ENCODE measurements at regions not wholly inside any gene's neighbourhood (a gene's known extent, or its start where the extent isn't known, plus 50 kb on each side); places are given as distances from the start of the nearest gene placed in this dataset.
"Not testable (repeated sequence)": the region's sequence is repeated elsewhere in the genome, so short reads cannot be mapped to it uniquely, and the experiment has no call there.

- ATAC-seq (no peak), DNase-seq (ENCODE audit: missing footprints) (no peak)
- intact Hi-C loops (cut with DNase I) = no loop called here
Observed at GRCh38 chr1:187942986-187943385, 1114.2 kb downstream of the PLA2G4A start.

DNA sequence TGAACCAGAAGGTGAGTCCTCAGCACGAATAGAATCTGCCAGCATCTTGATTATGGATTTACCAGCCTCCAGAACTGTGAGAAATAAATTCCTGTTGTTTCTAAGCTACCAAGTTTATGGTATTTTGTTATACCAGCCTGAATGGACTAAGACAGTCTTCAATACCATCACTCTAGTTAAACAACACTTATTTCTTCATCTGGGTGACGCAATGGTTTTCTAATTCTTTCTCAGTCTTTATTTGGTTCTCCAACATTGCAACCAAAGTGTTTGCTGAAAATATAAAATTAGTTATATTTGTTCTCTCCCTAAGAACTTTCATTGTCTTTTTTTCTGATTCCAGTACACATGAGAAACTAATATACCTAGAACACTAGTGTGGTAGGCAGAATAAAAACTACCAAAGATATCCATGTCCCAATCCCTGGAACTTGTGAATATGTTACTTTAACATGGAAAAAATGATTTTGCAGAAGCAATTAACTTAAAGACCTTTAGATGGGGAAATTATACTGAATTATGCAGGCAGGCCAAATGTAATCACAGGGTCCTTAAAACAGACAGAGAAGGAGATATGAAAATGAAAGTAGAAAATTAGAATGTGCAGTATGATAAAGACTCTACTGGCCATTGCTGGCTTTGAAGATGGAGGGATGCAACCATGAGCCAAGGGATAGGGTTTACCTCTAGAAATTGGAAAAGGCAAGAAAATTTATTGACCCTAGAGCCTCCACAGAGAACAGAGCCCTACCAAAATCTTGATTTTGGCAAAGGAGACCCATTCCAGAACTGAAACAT is 1115.1 kb downstream of the PLA2G4A start:
- intact Hi-C loops (cut with DNase I) = no loop called here
- ATAC-seq = no peak

GRCh38 chr1:187946661-187947060 is 1117.9 kb downstream of the PLA2G4A start:
- ATAC-seq; DNase-seq (ENCODE audit: missing footprints); intact Hi-C loops (cut with DNase I): not testable (repeated sequence)

More for the DNA sequence above, 1115.1 kb downstream of the PLA2G4A start:
- DNase-seq (ENCODE audit: missing footprints) = no peak

- intact Hi-C loops (cut with DNase I) = no loop called here
- ATAC-seq (no peak), DNase-seq (ENCODE audit: missing footprints) (no peak)
Observed at GRCh38 chr1:187947359-187947758, 1118.6 kb downstream of the PLA2G4A start.

DNA sequence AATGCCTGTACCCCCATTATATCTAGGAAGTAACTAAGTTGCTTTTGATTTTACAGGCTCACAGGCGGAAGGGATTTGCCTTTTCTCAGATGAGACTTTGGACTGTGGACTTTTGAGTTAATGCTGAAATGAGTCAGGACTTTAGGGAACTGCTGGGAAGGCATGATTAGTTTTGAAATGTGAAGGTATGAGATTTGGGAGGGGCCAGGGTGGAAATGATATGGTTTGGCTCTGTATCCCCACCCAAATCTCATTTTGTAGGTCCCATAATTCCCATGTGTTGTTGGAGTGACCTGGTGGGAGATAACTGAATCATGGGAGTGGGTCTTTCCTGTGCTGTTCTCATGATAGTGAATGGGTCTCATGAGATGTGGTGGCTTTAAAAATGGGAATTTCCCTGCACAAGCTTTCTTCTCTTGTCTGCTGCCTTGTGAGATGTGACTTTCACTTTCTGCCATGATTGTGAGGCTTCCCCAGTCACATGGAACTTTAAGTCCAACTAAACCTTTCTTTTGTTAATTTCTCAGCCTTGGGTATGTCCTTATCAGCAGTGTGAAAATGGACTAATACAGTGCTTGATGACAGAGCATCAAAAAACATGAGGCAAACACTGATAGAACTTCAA is 1119.5 kb downstream of the PLA2G4A start:
- no peak for ATAC-seq
- intact Hi-C loops (cut with DNase I) = no loop called here
- DNase-seq (ENCODE audit: missing footprints) = no peak

DNA sequence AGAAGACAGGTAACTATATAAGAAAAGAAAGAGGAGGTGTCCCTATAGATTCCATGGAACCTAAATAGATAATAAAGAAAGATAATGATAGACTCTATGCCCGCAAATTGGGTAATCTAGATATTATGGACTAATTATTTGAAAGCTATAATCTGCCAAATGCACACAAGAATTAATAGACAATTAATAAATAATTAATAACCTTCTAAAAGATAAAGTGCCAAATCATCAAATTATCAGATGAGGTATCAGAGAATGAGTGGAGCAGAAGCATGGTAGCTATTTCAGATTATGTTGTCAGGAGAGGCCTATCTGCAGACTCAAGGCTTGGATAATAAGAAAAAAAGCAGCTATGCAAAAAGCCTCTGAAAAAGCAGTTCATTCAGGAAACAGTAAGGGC is 1120.8 kb downstream of the PLA2G4A start:
- ATAC-seq (no peak), DNase-seq (ENCODE audit: missing footprints) (no peak)
- intact Hi-C loops (cut with DNase I) = no loop called here

DNA sequence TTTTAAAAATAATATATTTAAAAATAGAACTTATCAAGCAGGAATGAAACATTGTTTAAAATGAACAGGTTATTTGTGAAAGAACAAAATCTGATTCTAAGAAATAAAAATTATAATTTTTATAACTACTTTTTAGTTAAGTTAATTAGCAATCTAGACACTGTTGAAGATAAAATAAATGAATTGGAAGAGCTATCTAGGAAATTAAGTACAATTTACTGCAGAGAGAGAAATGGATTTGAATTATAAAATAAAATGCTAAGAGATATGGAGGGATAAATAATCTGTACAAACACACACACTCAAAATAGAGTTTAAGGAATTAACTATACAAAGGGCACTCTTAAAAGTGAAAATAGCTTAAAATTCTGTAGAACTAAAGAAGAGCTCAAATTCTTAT is 1123.1 kb downstream of the PLA2G4A start:
- intact Hi-C loops (cut with DNase I) = no loop called here
- no peak for DNase-seq (ENCODE audit: missing footprints)
- no peak for ATAC-seq

DNA sequence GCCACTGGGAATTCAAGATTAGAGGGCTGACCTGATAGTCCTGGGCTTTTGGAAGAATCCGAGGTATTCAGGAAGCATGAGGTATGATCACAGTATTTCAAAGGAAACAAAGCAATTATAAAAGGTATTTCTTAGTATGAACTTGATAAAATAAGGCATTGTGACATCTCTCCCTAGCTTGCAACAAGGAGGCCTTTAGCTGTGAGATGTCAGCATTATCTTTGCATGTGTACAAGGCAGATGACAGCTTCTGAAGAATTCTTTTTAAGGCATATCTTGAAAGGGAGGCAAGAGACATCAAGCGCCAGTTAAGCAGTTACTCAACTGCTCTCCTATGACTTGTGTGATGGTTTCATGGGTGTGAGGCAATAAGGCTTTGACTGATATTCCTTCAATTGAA is 1123.7 kb downstream of the PLA2G4A start:
- ATAC-seq (no peak), DNase-seq (ENCODE audit: missing footprints) (no peak)
- intact Hi-C loops (cut with DNase I) = no loop called here

DNA sequence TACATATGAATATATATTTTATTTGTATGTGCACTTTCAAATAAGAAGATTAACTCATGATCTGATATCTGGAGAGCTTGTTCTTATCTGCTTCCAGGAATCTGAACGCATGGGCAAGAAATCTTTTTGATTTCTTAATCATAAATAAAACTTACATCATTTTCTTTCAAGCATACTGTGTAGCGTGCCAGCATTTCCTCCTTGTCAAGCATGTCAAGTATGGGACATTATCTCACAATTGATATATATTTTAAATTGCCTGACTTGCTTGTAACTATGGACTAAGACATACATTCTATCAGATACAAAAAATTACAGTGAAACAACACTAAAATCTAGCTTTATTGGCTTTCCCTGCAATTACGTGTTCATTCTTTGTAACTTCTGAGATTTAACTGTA is 1128.2 kb downstream of the PLA2G4A start:
- ATAC-seq (no peak), DNase-seq (ENCODE audit: missing footprints) (no peak)
- intact Hi-C loops (cut with DNase I) = no loop called here

GRCh38 chr1:187958207-187958606 is 1129.5 kb downstream of the PLA2G4A start:
- DNase-seq (ENCODE audit: missing footprints) (no peak), ATAC-seq (no peak)
- intact Hi-C loops (cut with DNase I) = no loop called here

GRCh38 chr1:187959062-187959461 is 1130.3 kb downstream of the PLA2G4A start:
- DNase-seq (ENCODE audit: missing footprints) = no peak
- no peak for ATAC-seq
- intact Hi-C loops (cut with DNase I) = no loop called here

- ATAC-seq (no peak), DNase-seq (ENCODE audit: missing footprints) (no peak)
- intact Hi-C loops (cut with DNase I) = no loop called here
Observed at GRCh38 chr1:187960125-187960638, 1131.4 kb downstream of the PLA2G4A start.

DNA sequence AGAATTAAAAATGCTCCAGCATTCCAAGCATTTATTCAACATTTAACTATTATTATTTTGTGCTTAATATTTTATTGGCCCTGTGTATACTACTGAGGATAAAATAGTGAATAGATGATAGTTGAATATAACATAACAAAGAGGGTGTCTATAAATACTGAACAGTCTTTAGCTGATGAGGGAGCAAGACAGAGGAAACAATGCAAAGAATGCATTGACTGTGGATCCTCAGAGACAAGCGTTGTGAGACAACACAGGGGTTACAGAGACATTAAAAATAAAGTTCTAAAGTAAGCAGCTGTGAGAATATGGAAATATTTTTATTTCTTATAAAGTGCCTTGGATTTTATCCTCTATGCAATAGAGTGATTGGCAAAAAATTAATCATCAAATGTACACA is 1133.1 kb downstream of the PLA2G4A start:
- DNase-seq (ENCODE audit: missing footprints) (no peak), ATAC-seq (no peak)
- intact Hi-C loops (cut with DNase I) = no loop called here

GRCh38 chr1:187971851-187972250 is 1143.1 kb downstream of the PLA2G4A start:
- intact Hi-C loops (cut with DNase I) = no loop called here
- DNase-seq (ENCODE audit: missing footprints) = no peak
- no peak for ATAC-seq

- no peak for ATAC-seq
- no peak for DNase-seq (ENCODE audit: missing footprints)
- intact Hi-C loops (cut with DNase I) = no loop called here
Observed at GRCh38 chr1:187977298-187977697, 1148.5 kb downstream of the PLA2G4A start.

- ATAC-seq (no peak), DNase-seq (ENCODE audit: missing footprints) (no peak)
- intact Hi-C loops (cut with DNase I) = no loop called here
Observed at GRCh38 chr1:187985145-187985896, 1156.6 kb downstream of the PLA2G4A start.

DNA sequence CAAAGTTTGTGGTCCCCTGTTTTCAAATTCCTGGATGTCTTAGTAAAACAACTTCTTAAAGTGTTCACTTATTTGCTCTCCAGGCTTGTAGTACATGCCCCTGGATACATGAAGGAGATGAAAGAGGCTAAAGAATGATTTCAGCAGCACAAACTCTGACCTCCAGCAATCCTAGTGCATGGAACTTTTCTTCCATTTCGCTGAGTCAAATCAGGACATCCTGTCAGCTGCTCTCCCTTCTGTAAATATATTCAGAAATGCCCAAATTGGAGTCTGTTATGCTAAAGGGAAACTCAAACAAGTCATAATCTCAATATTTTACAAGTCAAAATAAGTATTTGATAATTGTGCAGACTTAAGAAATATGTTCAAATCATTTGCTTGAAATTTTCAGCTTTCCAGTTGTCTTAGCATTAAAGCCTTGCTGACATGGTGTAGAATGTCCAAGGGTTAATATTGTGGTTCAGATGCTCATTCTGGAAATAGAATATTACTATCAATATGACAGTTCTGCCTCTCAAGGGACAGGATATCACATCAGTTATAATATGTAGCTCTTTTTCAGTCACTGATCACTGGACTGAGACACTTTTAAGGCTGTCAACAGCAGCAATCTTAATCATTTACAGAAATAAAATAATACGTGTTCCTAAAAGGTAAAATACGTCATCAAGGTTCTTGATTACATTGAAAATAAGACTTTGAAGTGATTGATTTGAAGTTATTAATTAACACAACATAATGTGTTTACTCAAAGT is 1157.3 kb downstream of the PLA2G4A start:
- intact Hi-C loops (cut with DNase I) = no loop called here
- DNase-seq (ENCODE audit: missing footprints) (no peak), ATAC-seq (no peak)

- intact Hi-C loops (cut with DNase I) = no loop called here
- ATAC-seq = no peak
- no peak for DNase-seq (ENCODE audit: missing footprints)
Observed at GRCh38 chr1:187987236-187987776, 1158.6 kb downstream of the PLA2G4A start.

DNA sequence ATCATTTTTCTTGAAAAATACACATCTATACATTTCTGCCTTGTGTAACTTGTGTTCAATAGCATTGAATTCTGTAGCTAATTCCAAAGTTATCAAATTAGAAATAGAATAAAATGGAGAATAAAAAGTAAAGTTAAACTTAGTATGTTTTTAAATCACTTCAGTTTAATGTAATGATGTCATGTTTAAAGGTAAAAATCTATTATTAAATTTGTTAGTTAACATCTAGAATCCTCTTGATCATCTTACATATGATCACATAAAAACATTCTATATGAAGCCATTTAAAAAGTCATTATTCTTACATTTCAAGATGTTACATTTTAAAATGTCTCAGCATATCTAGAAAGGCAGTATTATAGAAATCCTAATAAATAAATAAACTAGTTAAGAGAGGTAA is 1163.2 kb downstream of the PLA2G4A start:
- ATAC-seq (no peak), DNase-seq (ENCODE audit: missing footprints) (no peak)
- intact Hi-C loops (cut with DNase I) = no loop called here
